ENCODE measurements at regions not wholly inside any gene's neighbourhood (a gene's known extent, or its start where the extent isn't known, plus 50 kb on each side); places are given as distances from the start of the nearest gene placed in this dataset.

GRCh38 chr10:128957221-128957620, 509.8 kb upstream of the MGMT start:
- no peak for DNase-seq (ENCODE audit: low spot score)

GRCh38 chr10:128958834-128959690, 508.0 kb upstream of the MGMT start:
- TF ChIP-seq CTCF (IDR thresholded peaks at IDR 0.05; ENCODE audit: extremely low read depth, missing control alignments) = no peak
- DNase-seq (ENCODE audit: low spot score) = no peak

More at GRCh38 chr10:128957221-128957620, 509.8 kb upstream of the MGMT start:
- no peak for TF ChIP-seq CTCF (IDR thresholded peaks at IDR 0.05; ENCODE audit: extremely low read depth, missing control alignments)

GRCh38 chr10:128959746-128960145, 507.3 kb upstream of the MGMT start:
- TF ChIP-seq CTCF (IDR thresholded peaks at IDR 0.05; ENCODE audit: extremely low read depth, missing control alignments) = no peak
- no peak for DNase-seq (ENCODE audit: low spot score)

- TF ChIP-seq CTCF (IDR thresholded peaks at IDR 0.05; ENCODE audit: extremely low read depth, missing control alignments) = no peak
- DNase-seq (ENCODE audit: low spot score) = no peak
Measured at GRCh38 chr10:128960517-128960916, 506.5 kb upstream of the MGMT start.

- no peak for TF ChIP-seq CTCF (IDR thresholded peaks at IDR 0.05; ENCODE audit: extremely low read depth, missing control alignments)
- no peak for DNase-seq (ENCODE audit: low spot score)
Measured at GRCh38 chr10:128962182-128962581, 504.9 kb upstream of the MGMT start.

GRCh38 chr10:128963211-128964099, 503.6 kb upstream of the MGMT start:
- TF ChIP-seq CTCF (IDR thresholded peaks at IDR 0.05; ENCODE audit: extremely low read depth, missing control alignments) = no peak

GRCh38 chr10:128964100-128964403, 503.0 kb upstream of the MGMT start:
- TF ChIP-seq CTCF (IDR thresholded peaks at IDR 0.05; ENCODE audit: extremely low read depth, missing control alignments) = no peak
- no peak for DNase-seq (ENCODE audit: low spot score)

More at GRCh38 chr10:128963211-128964099, 503.6 kb upstream of the MGMT start:
- no peak for DNase-seq (ENCODE audit: low spot score)
